Stimulated activated CD4-positive, alpha-beta T cell treated with anti-CD3 and anti-CD28 coated beads, Interleukin-1b, Interleukin-23, amount 100 ng/mL, for 48 hours (primary cell): ENCODE measurements at regions not wholly inside any gene's neighbourhood (a gene's known extent, or its start where the extent isn't known, plus 50 kb on each side); places are given as distances from the start of the nearest gene placed in this dataset.
A peak's percentile ranks its signal among the peaks of the same experiment; 100 is the strongest.

Experiments used
- DNase-seq: peaks from one replicate; pipeline ENCODE4 v3.0.0-alpha.2; 2020

DNA sequence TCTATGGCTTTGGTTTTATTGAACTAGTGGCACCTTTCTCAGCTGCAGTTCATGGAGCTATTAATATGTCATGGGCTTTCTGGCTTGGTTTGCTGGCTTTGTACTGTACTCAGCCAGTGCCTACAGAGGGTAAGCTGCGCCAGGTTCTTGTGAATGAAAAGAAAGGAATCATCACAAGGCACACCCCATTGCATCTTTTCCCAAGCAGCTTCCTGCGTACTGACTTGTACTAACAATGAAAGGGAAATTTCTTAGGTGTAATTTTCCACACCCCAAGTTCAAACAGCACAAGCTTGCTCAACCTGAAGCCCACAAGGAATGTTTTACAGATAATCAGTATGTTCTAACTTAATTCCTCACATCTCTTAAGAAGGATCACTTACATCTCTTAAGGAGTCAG, 78.0 kb upstream of the TNFSF18 start:
- DNase-seq: no peak

GRCh38 chr1:173127369-173128307, 76.9 kb upstream of the TNFSF18 start:
- DNase-seq: no peak

DNA sequence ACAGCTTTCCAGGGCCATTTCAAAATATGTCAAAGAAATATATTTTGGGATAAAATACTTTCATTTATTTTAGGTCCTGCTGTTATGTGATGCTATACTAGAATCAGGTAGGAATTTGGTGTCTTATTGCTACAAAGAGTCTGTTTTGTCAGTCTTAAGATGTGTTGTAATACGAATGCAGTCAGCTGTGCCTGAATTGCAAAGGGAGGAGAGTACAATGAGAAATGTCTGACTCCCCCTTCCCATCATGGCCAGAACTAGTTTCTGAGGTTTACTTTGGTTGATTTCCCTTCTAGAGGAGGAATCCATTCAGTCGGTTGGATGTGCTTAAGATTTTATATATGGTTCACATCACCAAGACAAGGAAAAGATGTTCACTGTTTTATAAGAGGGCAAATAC, 75.7 kb upstream of the TNFSF18 start:
- DNase-seq: no peak

DNA sequence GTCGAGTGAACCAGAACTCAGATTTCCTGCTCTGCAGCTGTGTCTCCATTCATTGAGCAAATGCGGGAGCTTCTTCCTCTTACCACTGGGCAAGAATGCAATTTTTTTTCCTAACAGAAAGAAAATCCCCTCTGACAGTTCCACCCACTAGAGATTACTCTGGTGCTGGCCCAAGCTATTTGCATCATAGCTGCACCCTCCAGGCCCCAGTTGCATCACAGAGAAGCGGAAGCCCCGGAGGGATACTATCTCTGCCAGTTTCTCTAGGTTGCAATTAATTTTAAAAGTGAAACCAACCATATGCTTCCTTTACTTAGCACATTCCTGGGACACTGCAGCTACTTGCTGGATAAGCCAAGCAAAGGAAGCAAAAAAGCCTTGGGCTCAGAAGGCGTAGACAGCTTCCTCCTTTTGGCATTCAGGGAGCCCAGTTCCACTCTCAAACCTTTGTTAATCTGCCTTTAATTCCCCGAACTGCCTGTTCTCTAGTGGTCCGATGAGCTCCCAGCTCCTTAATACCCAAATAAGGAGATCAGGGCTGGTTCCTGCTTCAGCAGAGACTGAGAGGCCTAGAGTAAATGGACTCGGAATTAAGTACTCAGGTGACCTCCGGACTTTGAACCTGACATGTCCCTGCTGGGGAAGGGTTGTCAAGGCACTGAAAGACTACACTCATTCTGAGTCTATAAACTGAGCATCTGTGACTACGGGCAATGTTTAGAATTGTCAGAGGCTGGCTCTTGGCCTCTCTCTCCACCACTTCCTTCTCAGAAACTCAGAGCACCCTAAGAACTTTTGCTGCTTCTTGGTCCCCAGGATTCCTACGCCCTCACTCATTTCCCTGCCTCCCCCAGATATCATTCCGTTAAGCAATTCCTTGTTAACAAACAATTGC, 72.5 kb upstream of the TNFSF18 start:
- no peak for DNase-seq

GRCh38 chr1:173122344-173122935, 71.7 kb upstream of the TNFSF18 start:
- no peak for DNase-seq

GRCh38 chr1:173118404-173118803, 67.7 kb upstream of the TNFSF18 start:
- no peak for DNase-seq

- DNase-seq: no peak
These were observed 67.0 kb upstream of the TNFSF18 start for GRCh38 chr1:173117761-173118160.

DNA sequence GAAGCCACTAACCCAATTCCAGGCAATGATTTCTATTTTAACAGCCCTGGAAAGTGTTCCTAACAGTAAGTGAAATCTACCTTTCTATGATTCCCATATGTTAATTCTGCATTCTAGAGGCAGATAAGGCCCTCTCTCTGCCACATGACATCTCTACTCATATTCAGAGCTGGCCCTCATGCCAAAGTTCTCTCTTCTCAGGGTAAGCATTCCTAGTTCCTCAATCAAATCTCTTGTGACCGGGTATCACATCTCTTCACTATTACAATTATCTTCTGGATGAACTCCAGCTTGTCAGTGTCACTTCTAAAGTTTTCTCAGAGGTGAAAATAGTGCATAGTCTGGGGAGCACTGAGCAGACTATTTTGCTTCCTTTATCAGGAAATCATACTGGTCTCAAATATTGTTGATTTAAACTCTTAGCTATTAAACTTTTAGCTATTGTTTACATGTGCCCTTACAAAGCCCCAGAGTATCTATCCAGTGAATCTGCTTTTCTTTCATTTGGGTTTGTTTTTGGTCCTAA, 66.4 kb upstream of the TNFSF18 start:
- DNase-seq: no peak

DNA sequence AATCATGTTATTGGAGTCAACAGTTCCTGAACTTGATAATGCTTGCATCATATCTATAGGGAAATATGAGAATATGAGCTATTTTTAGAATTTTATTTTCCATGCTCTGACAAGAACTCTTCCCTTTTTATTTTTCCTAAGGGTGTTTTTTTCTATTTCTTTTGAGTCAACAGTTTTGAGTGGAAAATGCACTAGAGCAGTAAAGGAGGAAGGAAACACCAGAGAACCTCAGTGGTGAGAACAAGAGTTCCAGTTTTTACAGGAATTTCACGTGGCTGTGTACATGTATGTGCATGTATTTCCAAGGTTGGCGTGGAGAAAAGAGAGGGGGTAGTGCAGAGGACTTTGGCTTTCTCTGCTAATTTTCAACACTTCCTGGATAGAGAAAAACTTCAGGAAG, 63.6 kb upstream of the TNFSF18 start:
- no peak for DNase-seq

DNA sequence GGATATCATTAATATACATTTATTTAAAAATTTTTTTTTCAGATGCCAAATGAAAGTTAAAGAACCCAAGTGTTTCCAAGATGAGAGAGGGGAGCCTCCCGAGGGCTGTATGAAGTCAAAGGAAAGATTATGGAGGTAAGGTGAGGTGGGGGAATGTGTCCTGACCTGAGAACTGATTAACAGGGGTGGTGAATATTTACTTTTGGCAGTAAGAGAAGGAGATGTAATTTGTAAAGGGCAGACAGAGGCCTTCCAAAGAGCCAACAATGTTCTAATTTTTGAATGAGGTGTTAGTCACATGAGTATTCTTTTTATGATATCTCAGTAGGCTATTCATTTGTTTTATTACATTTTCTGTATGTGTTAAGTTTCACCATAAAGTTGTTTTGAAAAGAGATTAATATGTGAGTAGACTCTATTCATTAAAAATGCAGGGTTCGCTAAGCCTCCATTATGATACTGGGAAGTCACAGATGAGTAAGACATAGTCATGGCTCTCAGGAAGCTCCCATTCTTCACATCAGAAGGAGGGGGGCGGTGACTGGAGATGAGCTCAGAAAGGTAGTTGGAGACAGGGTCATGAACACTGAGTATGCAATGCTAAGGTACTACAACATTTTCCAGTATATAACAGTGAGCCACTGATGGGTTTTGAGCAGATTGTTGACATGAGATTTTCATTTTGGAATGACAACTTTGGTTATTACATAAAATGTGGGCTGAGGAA, 62.4 kb upstream of the TNFSF18 start:
- peak; percentile 37 for DNase-seq

- DNase-seq: no peak
These were observed 61.4 kb upstream of the TNFSF18 start for GRCh38 chr1:173112129-173112528.

DNA sequence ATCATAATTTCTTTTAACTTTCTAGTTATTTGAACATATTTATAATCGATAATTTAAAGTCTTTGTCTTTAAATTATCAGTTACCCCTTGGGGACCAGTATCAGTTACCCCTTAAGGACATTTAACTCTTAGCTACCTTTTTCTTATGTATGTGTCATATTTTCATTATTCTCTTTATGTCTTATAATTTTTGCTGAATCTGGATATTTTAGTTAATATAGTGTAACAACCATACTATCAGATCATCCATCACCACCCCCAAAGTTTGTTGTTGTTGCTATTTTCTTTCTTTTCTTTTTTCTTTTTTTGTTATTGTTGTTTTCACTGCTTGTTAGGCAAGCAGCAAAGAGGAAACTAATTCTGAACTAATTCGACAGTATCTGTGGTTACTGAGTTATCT, 57.0 kb upstream of the TNFSF18 start:
- no peak for DNase-seq

DNA sequence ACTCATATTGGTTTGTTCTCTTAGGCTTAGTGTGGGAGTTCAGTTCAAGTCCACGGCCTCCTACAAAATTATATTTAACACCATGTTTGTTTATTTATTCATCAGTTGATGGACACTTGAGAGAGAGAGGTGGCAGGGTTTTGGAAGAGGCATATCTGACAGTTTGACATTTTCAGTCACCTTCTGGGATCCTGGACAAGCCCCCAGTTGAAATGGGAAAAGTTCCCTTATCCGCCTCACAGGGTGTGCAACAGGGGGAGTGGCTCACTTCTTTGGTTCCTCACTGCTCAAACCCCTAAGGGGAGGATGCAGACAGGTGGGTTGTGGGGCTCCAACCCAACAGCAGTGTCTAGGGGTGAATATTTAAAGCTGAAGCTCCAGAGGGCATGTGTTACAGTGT, 52.3 kb upstream of the TNFSF18 start:
- DNase-seq: no peak

DNA sequence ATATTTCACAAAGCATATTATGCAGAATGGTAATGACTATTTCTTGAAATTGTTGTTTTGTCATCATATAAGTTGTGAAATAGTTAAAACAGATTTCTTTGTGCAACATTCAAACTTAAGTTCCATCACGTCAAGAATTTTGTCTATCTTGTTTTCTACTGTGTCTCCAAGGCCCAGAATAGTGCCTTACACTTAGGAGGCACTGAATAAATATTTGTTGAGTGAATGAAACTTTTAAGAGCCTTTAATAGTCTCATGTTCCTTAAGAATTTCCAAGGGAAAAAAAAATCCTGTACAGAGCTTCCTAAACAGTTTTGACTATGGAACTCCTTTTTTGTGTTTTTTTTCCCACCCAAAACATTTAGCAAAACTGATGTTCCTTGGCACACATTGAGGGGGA, 50.8 kb upstream of the TNFSF18 start:
- DNase-seq: no peak

GRCh38 chr1:173100476-173101107, 49.9 kb upstream of the TNFSF18 start:
- DNase-seq: no peak
